ENCODE measurements at regions not wholly inside any gene's neighbourhood (a gene's known extent, or its start where the extent isn't known, plus 50 kb on each side); places are given as distances from the start of the nearest gene placed in this dataset.

- TF ChIP-seq PPARA (CRISPR knock-in tag; IDR thresholded peaks at IDR 0.05; ENCODE audit: borderline replicate concordance) (no peak), ZNF565 (CRISPR knock-in tag; conservative IDR thresholded peaks at IDR 0.05; ENCODE audit: low read depth) (no peak), PATZ1 (CRISPR knock-in tag; IDR thresholded peaks at IDR 0.05; ENCODE audit: borderline replicate concordance) (no peak)
These were observed 458.6 kb upstream of the ZNF385D start for GRCh38 chr3:22209578-22209977.

GRCh38 chr3:22210693-22211092, 459.7 kb upstream of the ZNF385D start:
- no peak for ATAC-seq
- TF ChIP-seq RARB (CRISPR knock-in tag; IDR thresholded peaks at IDR 0.05) (no peak), ZC3H10 (CRISPR knock-in tag; IDR thresholded peaks at IDR 0.05) (no peak), POU6F1 (CRISPR knock-in tag; IDR thresholded peaks at IDR 0.05; ENCODE audit: borderline replicate concordance, low read depth) (no peak), PATZ1 (CRISPR knock-in tag; IDR thresholded peaks at IDR 0.05; ENCODE audit: borderline replicate concordance) (no peak), TCF4 (CRISPR knock-in tag; IDR thresholded peaks at IDR 0.05; ENCODE audit: borderline replicate concordance) (no peak), CSRNP3 (CRISPR knock-in tag; IDR thresholded peaks at IDR 0.05) (no peak)

More at GRCh38 chr3:22209578-22209977, 458.6 kb upstream of the ZNF385D start:
- no peak for ATAC-seq

GRCh38 chr3:22216601-22217000, 465.6 kb upstream of the ZNF385D start:
- no peak for ATAC-seq
- TF ChIP-seq POU6F1 (CRISPR knock-in tag; IDR thresholded peaks at IDR 0.05; ENCODE audit: borderline replicate concordance, low read depth) (no peak), ZNF565 (CRISPR knock-in tag; conservative IDR thresholded peaks at IDR 0.05; ENCODE audit: low read depth) (no peak), GLIS3 (CRISPR knock-in tag; IDR thresholded peaks at IDR 0.05) (no peak), ZNF70 (CRISPR knock-in tag; IDR thresholded peaks at IDR 0.05) (no peak), BACH2 (CRISPR knock-in tag; IDR thresholded peaks at IDR 0.05; ENCODE audit: borderline replicate concordance) (no peak)

GRCh38 chr3:22225161-22225560, 474.2 kb upstream of the ZNF385D start:
- ATAC-seq: no peak
- TF ChIP-seq ZC3H10 (CRISPR knock-in tag; IDR thresholded peaks at IDR 0.05): no peak
- TF ChIP-seq CSRNP3 (CRISPR knock-in tag; IDR thresholded peaks at IDR 0.05): no peak
- no peak for TF ChIP-seq ZNF565 (CRISPR knock-in tag; conservative IDR thresholded peaks at IDR 0.05; ENCODE audit: low read depth)
- no peak for TF ChIP-seq RARB (CRISPR knock-in tag; IDR thresholded peaks at IDR 0.05)
- no peak for TF ChIP-seq TCF4 (CRISPR knock-in tag; IDR thresholded peaks at IDR 0.05; ENCODE audit: borderline replicate concordance)
- no peak for TF ChIP-seq TOX (CRISPR knock-in tag; IDR thresholded peaks at IDR 0.05; ENCODE audit: borderline replicate concordance)
- TF ChIP-seq BACH2 (CRISPR knock-in tag; IDR thresholded peaks at IDR 0.05; ENCODE audit: borderline replicate concordance): no peak
- TF ChIP-seq TSHZ2 (CRISPR knock-in tag; IDR thresholded peaks at IDR 0.05): no peak
- TF ChIP-seq CREB5 (CRISPR knock-in tag; IDR thresholded peaks at IDR 0.05; ENCODE audit: low read depth): no peak
- no peak for TF ChIP-seq POU6F1 (CRISPR knock-in tag; IDR thresholded peaks at IDR 0.05; ENCODE audit: borderline replicate concordance, low read depth)
- TF ChIP-seq ZNF70 (CRISPR knock-in tag; IDR thresholded peaks at IDR 0.05): no peak
- TF ChIP-seq ZFP3 (CRISPR knock-in tag; IDR thresholded peaks at IDR 0.05): no peak
- TF ChIP-seq ZFP30 (CRISPR knock-in tag; IDR thresholded peaks at IDR 0.05): no peak
- TF ChIP-seq CSDC2 (CRISPR knock-in tag; IDR thresholded peaks at IDR 0.05): no peak
- no peak for TF ChIP-seq OSR1 (CRISPR knock-in tag; IDR thresholded peaks at IDR 0.05)

All from SK-N-SH treated with all-trans-retinoic acid at 6 μM for 48 hours (cell line).